ENCODE measurements at regions not wholly inside any gene's neighbourhood (a gene's known extent, or its start where the extent isn't known, plus 50 kb on each side); places are given as distances from the start of the nearest gene placed in this dataset.

- H3K9ac ChIP-seq (ENCODE audit: low read length), result no peak overlapping the region
- H2AFZ ChIP-seq (ENCODE audit: low read depth, low read length, severe bottlenecking), result no peak overlapping the region
- H4K20me1 ChIP-seq (ENCODE audit: low read depth, low read length), result no peaks in the 10 kb centered on the region
- no peaks in the 10 kb centered on the region for H3K36me3 ChIP-seq (ENCODE audit: low read length)
- H3K9me3 ChIP-seq (ENCODE audit: insufficient read depth, low read length), result no peaks in the 10 kb centered on the region
- TF ChIP-seq EZH2phosphoT487 (conservative IDR thresholded peaks at IDR 0.05; ENCODE audit: low read length) (no peak), CTCF (IDR thresholded peaks at IDR 0.05; ENCODE audit: insufficient read depth, low read length, poor library complexity, severe bottlenecking) (no peak)
- no peak overlapping the region for H3K4me2 ChIP-seq (ENCODE audit: low read depth, low read length, poor library complexity, severe bottlenecking)
- no peak overlapping the region for H3K4me3 ChIP-seq (ENCODE audit: insufficient read depth, low read length, poor library complexity, severe bottlenecking)
- H3K27me3 ChIP-seq (ENCODE audit: low read length), result no peaks in the 10 kb centered on the region
- H3K79me2 ChIP-seq (ENCODE audit: insufficient read depth, low read length), result no peaks in the 10 kb centered on the region
- no peak overlapping the region for H3K27ac ChIP-seq (ENCODE audit: low read depth, low read length)
- no peaks in the 10 kb centered on the region for H3K9me2 ChIP-seq (replicated peaks; ENCODE audit: insufficient read depth, low read length)
- no peaks in the 10 kb centered on the region for H3F3A ChIP-seq (ENCODE audit: insufficient read depth)
Measured at GRCh38 chr18:24545651-24546050, 85.2 kb downstream of the HRH4 start.

GRCh38 chr18:24546307-24546706 is 85.9 kb downstream of the HRH4 start:
- Histone ChIP-seq H3K9me2 (replicated peaks; ENCODE audit: insufficient read depth, low read length) (no peaks in the 10 kb centered on the region), H3K27ac (ENCODE audit: low read depth, low read length) (no peak overlapping the region), H3K4me3 (ENCODE audit: insufficient read depth, low read length, poor library complexity, severe bottlenecking) (no peak overlapping the region), H2AFZ (ENCODE audit: low read depth, low read length, severe bottlenecking) (no peak overlapping the region), H4K20me1 (ENCODE audit: low read depth, low read length) (no peaks in the 10 kb centered on the region), H3K36me3 (ENCODE audit: low read length) (no peaks in the 10 kb centered on the region), H3K9ac (ENCODE audit: low read length) (no peak overlapping the region), H3K27me3 (ENCODE audit: low read length) (no peaks in the 10 kb centered on the region), H3F3A (ENCODE audit: insufficient read depth) (no peaks in the 10 kb centered on the region), H3K79me2 (ENCODE audit: insufficient read depth, low read length) (no peaks in the 10 kb centered on the region), H3K4me2 (ENCODE audit: low read depth, low read length, poor library complexity, severe bottlenecking) (no peak overlapping the region), H3K9me3 (ENCODE audit: insufficient read depth, low read length) (no peaks in the 10 kb centered on the region)
- TF ChIP-seq CTCF (IDR thresholded peaks at IDR 0.05; ENCODE audit: insufficient read depth, low read length, poor library complexity, severe bottlenecking) (no peak), EZH2phosphoT487 (conservative IDR thresholded peaks at IDR 0.05; ENCODE audit: low read length) (no peak)

- H4K20me1 ChIP-seq (ENCODE audit: low read depth, low read length), result no peaks in the 10 kb centered on the region
- H3K27me3 ChIP-seq (ENCODE audit: low read length), result no peaks in the 10 kb centered on the region
- H3K9ac ChIP-seq (ENCODE audit: low read length), result no peak overlapping the region
- TF ChIP-seq CTCF (IDR thresholded peaks at IDR 0.05; ENCODE audit: insufficient read depth, low read length, poor library complexity, severe bottlenecking) (no peak), EZH2phosphoT487 (conservative IDR thresholded peaks at IDR 0.05; ENCODE audit: low read length) (no peak)
- H3K9me3 ChIP-seq (ENCODE audit: insufficient read depth, low read length), result no peaks in the 10 kb centered on the region
- H3K9me2 ChIP-seq (replicated peaks; ENCODE audit: insufficient read depth, low read length), result no peaks in the 10 kb centered on the region
- H3K4me3 ChIP-seq (ENCODE audit: insufficient read depth, low read length, poor library complexity, severe bottlenecking), result no peak overlapping the region
- H3K4me2 ChIP-seq (ENCODE audit: low read depth, low read length, poor library complexity, severe bottlenecking), result no peak overlapping the region
- H3K79me2 ChIP-seq (ENCODE audit: insufficient read depth, low read length), result no peaks in the 10 kb centered on the region
- no peak overlapping the region for H2AFZ ChIP-seq (ENCODE audit: low read depth, low read length, severe bottlenecking)
- no peak overlapping the region for H3K27ac ChIP-seq (ENCODE audit: low read depth, low read length)
- H3K36me3 ChIP-seq (ENCODE audit: low read length), result no peaks in the 10 kb centered on the region
- no peaks in the 10 kb centered on the region for H3F3A ChIP-seq (ENCODE audit: insufficient read depth)
Measured at GRCh38 chr18:24548583-24548982, 88.1 kb downstream of the HRH4 start.
